LHCN-M2 (cell line): ENCODE measurements at regions not wholly inside any gene's neighbourhood (a gene's known extent, or its start where the extent isn't known, plus 50 kb on each side); places are given as distances from the start of the nearest gene placed in this dataset.

Experiments
- DNase-seq: peaks from one replicate; pipeline ENCODE4 v3.0.0-alpha.2; 2012; ENCODE audit warnings: low read depth

GRCh38 chr13:62356977-62357376 lies 941.3 kb upstream of the PCDH20 start:
- no peak for DNase-seq

- DNase-seq = no peak
Observed at GRCh38 chr13:62337109-62337880, 921.6 kb upstream of the PCDH20 start.

- no peak for DNase-seq
Observed at GRCh38 chr13:62336507-62336906, 920.9 kb upstream of the PCDH20 start.

GRCh38 chr13:62333466-62333865 lies 917.8 kb upstream of the PCDH20 start:
- no peak for DNase-seq

- no peak for DNase-seq
Observed at GRCh38 chr13:62331384-62331783, 915.7 kb upstream of the PCDH20 start.

GRCh38 chr13:62327367-62327766 lies 911.7 kb upstream of the PCDH20 start:
- DNase-seq = no peak

- no peak for DNase-seq
Observed at GRCh38 chr13:62324842-62325241, 909.2 kb upstream of the PCDH20 start.

GRCh38 chr13:62321895-62322294 lies 906.2 kb upstream of the PCDH20 start:
- no peak for DNase-seq

GRCh38 chr13:62321139-62321538 lies 905.5 kb upstream of the PCDH20 start:
- DNase-seq = no peak

- DNase-seq = peak; percentile 1
Observed at GRCh38 chr13:62320129-62321108, 904.8 kb upstream of the PCDH20 start.

GRCh38 chr13:62309904-62310303 lies 894.3 kb upstream of the PCDH20 start:
- no peak for DNase-seq

- DNase-seq = no peak
Observed at GRCh38 chr13:62305756-62306155, 890.1 kb upstream of the PCDH20 start.

- DNase-seq = no peak
Observed at GRCh38 chr13:62302341-62302740, 886.7 kb upstream of the PCDH20 start.

- no peak for DNase-seq
Observed at GRCh38 chr13:62299988-62300387, 884.3 kb upstream of the PCDH20 start.

- DNase-seq = no peak
Observed at GRCh38 chr13:62296812-62297211, 881.2 kb upstream of the PCDH20 start.

GRCh38 chr13:62294244-62294643 lies 878.6 kb upstream of the PCDH20 start:
- DNase-seq = no peak

- no peak for DNase-seq
Observed at GRCh38 chr13:62292714-62293480, 877.2 kb upstream of the PCDH20 start.

- no peak for DNase-seq
Observed at GRCh38 chr13:62290542-62290941, 874.9 kb upstream of the PCDH20 start.

GRCh38 chr13:62287764-62288163 lies 872.1 kb upstream of the PCDH20 start:
- no peak for DNase-seq

GRCh38 chr13:62280590-62280989 lies 864.9 kb upstream of the PCDH20 start:
- no peak for DNase-seq

GRCh38 chr13:62278271-62278670 lies 862.6 kb upstream of the PCDH20 start:
- DNase-seq = no peak

- DNase-seq = no peak
Observed at GRCh38 chr13:62251734-62252133, 836.1 kb upstream of the PCDH20 start.
